Superior temporal gyrus (tissue), 1 donor: ENCODE measurements at regions not wholly inside any gene's neighbourhood (a gene's known extent, or its start where the extent isn't known, plus 50 kb on each side); places are given as distances from the start of the nearest gene placed in this dataset.

Source experiments
- DNase-seq: peaks from one replicate; pipeline ENCODE4 v3.0.0-alpha.2; 2016; ENCODE audit errors: extremely low spot score

GRCh38 chr6:53744321-53744720, 50.5 kb upstream of the LRRC1 start:
- DNase-seq, result no peak

GRCh38 chr6:53741034-53741823, 53.6 kb upstream of the LRRC1 start:
- DNase-seq, result no peak

- no peak for DNase-seq
These were observed 57.1 kb upstream of the LRRC1 start for GRCh38 chr6:53737746-53738145.

- no peak for DNase-seq
These were observed 58.9 kb upstream of the LRRC1 start for GRCh38 chr6:53735896-53736295.

- no peak for DNase-seq
These were observed 60.1 kb upstream of the LRRC1 start for GRCh38 chr6:53734473-53735299.

GRCh38 chr6:53731866-53732636, 62.8 kb upstream of the LRRC1 start:
- peak; percentile 35 for DNase-seq

GRCh38 chr6:53730767-53731166, 64.0 kb upstream of the LRRC1 start:
- DNase-seq, result no peak

- DNase-seq, result peak; percentile 84
These were observed 63.1 kb upstream of the KLHL31 start for GRCh38 chr6:53728570-53729194.

GRCh38 chr6:53727748-53728147, 62.2 kb upstream of the KLHL31 start:
- DNase-seq, result no peak

GRCh38 chr6:53725791-53726575, 60.4 kb upstream of the KLHL31 start:
- DNase-seq, result peak; percentile 87

GRCh38 chr6:53724501-53724900, 58.9 kb upstream of the KLHL31 start:
- DNase-seq, result no peak

- no peak for DNase-seq
These were observed 57.8 kb upstream of the KLHL31 start for GRCh38 chr6:53723331-53723730.

- no peak for DNase-seq
These were observed 56.2 kb upstream of the KLHL31 start for GRCh38 chr6:53721766-53722165.

GRCh38 chr6:53718597-53719460, 53.3 kb upstream of the KLHL31 start:
- peak; percentile 92 for DNase-seq

GRCh38 chr6:53717566-53717965, 52.0 kb upstream of the KLHL31 start:
- DNase-seq, result no peak

- no peak for DNase-seq
These were observed 49.9 kb upstream of the KLHL31 start for GRCh38 chr6:53715434-53715833.
